ENCODE measurements at regions not wholly inside any gene's neighbourhood (a gene's known extent, or its start where the extent isn't known, plus 50 kb on each side); places are given as distances from the start of the nearest gene placed in this dataset.
"Not testable (repeated sequence)": the region's sequence is repeated elsewhere in the genome, so short reads cannot be mapped to it uniquely, and the experiment has no call there.

GRCh38 chr11:50178737-50179136, 146.1 kb downstream of the OR4C45 start:
- Histone ChIP-seq H3K27me3 (no peaks in the 10 kb centered on the region), H3K4me1 (no peaks in the 10 kb centered on the region), H3K9me3 (no peaks in the 10 kb centered on the region), H3K4me3 (no peak overlapping the region), H3K36me3 (no peaks in the 10 kb centered on the region), H3K27ac (no peak overlapping the region)
- intact Hi-C loops (cut with DNase I): no loop called here
- no peak for DNase-seq (ENCODE audit: low spot score in 2 of 2)
- TF ChIP-seq, protein P1, sequence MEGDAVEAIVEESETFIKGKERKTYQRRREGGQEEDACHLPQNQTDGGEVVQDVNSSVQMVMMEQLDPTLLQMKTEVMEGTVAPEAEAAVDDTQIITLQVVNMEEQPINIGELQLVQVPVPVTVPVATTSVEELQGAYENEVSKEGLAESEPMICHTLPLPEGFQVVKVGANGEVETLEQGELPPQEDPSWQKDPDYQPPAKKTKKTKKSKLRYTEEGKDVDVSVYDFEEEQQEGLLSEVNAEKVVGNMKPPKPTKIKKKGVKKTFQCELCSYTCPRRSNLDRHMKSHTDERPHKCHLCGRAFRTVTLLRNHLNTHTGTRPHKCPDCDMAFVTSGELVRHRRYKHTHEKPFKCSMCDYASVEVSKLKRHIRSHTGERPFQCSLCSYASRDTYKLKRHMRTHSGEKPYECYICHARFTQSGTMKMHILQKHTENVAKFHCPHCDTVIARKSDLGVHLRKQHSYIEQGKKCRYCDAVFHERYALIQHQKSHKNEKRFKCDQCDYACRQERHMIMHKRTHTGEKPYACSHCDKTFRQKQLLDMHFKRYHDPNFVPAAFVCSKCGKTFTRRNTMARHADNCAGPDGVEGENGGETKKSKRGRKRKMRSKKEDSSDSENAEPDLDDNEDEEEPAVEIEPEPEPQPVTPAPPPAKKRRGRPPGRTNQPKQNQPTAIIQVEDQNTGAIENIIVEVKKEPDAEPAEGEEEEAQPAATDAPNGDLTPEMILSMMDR (IDR thresholded peaks at IDR 0.05): no peak

- TF ChIP-seq, protein P1 (IDR thresholded peaks at IDR 0.05): no peak
- intact Hi-C loops (cut with DNase I): no loop called here
- no peaks in the 10 kb centered on the region for H3K4me1 ChIP-seq
- no peaks in the 10 kb centered on the region for H3K27me3 ChIP-seq
- H3K36me3 ChIP-seq: no peaks in the 10 kb centered on the region
- DNase-seq (ENCODE audit: low spot score in 2 of 2): no peak
- H3K27ac ChIP-seq: no peak overlapping the region
- H3K4me3 ChIP-seq: no peak overlapping the region
- H3K9me3 ChIP-seq: no peaks in the 10 kb centered on the region
These were observed 148.7 kb downstream of the OR4C45 start for GRCh38 chr11:50181334-50181733.

DNA sequence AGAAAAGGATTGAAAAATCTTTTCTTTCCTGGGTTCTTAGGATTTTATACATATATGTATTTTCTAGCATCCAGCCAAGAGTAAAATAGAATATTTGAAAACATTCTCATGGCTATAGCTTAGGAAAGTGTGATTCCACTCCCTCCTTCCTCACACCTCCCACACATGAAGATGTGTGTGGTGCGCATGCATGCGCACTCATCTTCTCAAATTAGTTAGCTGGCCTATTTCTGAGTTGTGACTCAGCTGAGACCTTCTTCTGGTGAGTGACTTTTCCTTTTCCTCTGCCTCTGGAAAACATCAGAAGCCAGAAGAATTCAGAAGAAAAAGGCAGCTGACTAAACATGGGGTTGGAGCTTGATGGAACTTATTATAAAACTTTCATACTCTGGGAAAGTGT, 149.8 kb downstream of the OR4C45 start:
- H3K9me3 ChIP-seq: no peaks in the 10 kb centered on the region
- TF ChIP-seq, protein P1 (IDR thresholded peaks at IDR 0.05): no peak
- no peak for DNase-seq (ENCODE audit: low spot score in 2 of 2)
- H3K4me1 ChIP-seq: no peaks in the 10 kb centered on the region
- H3K4me3 ChIP-seq: no peak overlapping the region
- no peaks in the 10 kb centered on the region for H3K36me3 ChIP-seq
- intact Hi-C loops (cut with DNase I): no loop called here
- no peaks in the 10 kb centered on the region for H3K27me3 ChIP-seq
- H3K27ac ChIP-seq: no peak overlapping the region

- H3K9me3 ChIP-seq; H3K27me3 ChIP-seq; intact Hi-C loops (cut with DNase I); DNase-seq (ENCODE audit: low spot score in 2 of 2); H3K4me1 ChIP-seq; H3K4me3 ChIP-seq; H3K36me3 ChIP-seq; H3K27ac ChIP-seq: not testable (repeated sequence)
These were observed 150.5 kb downstream of the OR4C45 start for GRCh38 chr11:50183170-50183569.

GRCh38 chr11:50186146-50186545, 153.5 kb downstream of the OR4C45 start:
- DNase-seq (ENCODE audit: low spot score in 2 of 2): no peak
- H3K27me3 ChIP-seq: no peaks in the 10 kb centered on the region
- H3K27ac ChIP-seq: no peak overlapping the region
- no peak overlapping the region for H3K4me3 ChIP-seq
- H3K36me3 ChIP-seq: no peaks in the 10 kb centered on the region
- H3K4me1 ChIP-seq: no peaks in the 10 kb centered on the region
- no peaks in the 10 kb centered on the region for H3K9me3 ChIP-seq
- TF ChIP-seq, protein P1 (IDR thresholded peaks at IDR 0.05): no peak
- intact Hi-C loops (cut with DNase I): no loop called here

DNA sequence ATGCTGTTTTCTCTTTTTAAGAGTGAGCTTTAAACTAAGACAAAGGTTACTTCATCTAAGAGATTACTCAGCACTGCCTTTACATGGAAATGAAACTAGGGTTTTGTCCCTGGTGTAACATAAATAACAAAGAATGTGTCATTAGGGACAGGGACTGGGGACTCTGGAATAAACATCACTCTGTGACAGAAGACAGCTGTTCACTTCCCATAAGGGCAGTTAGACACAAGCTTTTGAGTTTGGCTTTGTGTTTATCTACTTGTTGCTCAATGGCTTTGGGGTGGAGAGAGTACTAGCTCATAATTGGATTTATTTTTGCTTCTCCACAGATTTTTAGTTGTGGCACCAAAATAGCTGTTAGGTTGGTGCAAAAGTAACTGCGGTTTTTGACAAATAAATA, 154.5 kb downstream of the OR4C45 start:
- TF ChIP-seq, protein P1 (IDR thresholded peaks at IDR 0.05): no peak
- no peaks in the 10 kb centered on the region for H3K4me1 ChIP-seq
- no peaks in the 10 kb centered on the region for H3K36me3 ChIP-seq
- intact Hi-C loops (cut with DNase I): no loop called here
- no peak for DNase-seq (ENCODE audit: low spot score in 2 of 2)
- no peaks in the 10 kb centered on the region for H3K9me3 ChIP-seq
- no peak overlapping the region for H3K27ac ChIP-seq
- H3K4me3 ChIP-seq: no peak overlapping the region
- H3K27me3 ChIP-seq: no peaks in the 10 kb centered on the region
